GM21786 (cell line): ENCODE measurements at regions not wholly inside any gene's neighbourhood (a gene's known extent, or its start where the extent isn't known, plus 50 kb on each side); places are given as distances from the start of the nearest gene placed in this dataset.
"Not testable (repeated sequence)": the region's sequence is repeated elsewhere in the genome, so short reads cannot be mapped to it uniquely, and the experiment has no call there.

Source experiments
- ATAC-seq: cut with Tn5 transposase; IDR thresholded peaks from one replicate; pipeline ENCODE4 v1.9.1; 2021; ENCODE audit not compliant: unreplicated experiment

DNA sequence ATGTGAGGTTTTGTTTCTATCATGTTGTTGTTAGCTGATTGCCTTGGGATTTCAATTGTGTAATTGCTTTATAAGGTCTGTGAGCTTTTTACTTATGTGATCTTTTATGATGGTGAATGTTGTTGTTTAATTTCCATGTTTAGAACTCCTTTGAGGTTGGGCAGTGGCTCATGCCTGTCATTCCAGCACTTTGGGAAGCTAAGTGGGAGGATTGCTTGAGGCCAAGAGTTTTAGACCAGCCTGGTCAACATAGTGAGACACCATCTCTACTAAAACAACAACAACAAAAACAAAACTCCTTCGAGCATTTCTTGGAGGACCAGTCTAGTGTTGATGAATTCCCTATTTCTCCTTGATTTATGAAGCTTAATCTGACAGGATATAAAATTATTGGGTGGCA lies 102.1 kb upstream of the PMCH start:
- no peak for ATAC-seq

GRCh38 chr12:102298022-102298421 lies 100.4 kb upstream of the PMCH start:
- ATAC-seq = no peak

DNA sequence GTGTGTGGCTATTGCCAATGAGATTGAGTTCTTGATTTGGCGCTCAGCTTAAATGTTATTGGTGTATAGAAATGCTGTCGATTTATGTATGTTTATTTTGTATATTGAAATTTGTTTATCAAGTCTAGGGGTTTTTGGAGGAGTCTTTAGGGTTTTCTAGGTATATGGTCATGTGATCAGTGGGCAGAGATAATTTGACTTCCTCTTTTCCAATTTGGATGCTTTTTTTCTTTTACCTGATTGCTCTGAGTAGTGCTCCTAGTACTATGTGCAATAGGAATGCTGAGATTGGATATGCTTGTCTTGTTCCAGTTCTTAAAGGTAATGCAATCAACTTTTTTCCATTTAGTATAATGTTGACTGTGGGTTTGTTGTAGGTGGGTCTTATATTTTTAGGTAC lies 99.8 kb upstream of the PMCH start:
- no peak for ATAC-seq

- no peak for ATAC-seq
Measured at GRCh38 chr12:102294568-102294967, 96.9 kb upstream of the PMCH start.

DNA sequence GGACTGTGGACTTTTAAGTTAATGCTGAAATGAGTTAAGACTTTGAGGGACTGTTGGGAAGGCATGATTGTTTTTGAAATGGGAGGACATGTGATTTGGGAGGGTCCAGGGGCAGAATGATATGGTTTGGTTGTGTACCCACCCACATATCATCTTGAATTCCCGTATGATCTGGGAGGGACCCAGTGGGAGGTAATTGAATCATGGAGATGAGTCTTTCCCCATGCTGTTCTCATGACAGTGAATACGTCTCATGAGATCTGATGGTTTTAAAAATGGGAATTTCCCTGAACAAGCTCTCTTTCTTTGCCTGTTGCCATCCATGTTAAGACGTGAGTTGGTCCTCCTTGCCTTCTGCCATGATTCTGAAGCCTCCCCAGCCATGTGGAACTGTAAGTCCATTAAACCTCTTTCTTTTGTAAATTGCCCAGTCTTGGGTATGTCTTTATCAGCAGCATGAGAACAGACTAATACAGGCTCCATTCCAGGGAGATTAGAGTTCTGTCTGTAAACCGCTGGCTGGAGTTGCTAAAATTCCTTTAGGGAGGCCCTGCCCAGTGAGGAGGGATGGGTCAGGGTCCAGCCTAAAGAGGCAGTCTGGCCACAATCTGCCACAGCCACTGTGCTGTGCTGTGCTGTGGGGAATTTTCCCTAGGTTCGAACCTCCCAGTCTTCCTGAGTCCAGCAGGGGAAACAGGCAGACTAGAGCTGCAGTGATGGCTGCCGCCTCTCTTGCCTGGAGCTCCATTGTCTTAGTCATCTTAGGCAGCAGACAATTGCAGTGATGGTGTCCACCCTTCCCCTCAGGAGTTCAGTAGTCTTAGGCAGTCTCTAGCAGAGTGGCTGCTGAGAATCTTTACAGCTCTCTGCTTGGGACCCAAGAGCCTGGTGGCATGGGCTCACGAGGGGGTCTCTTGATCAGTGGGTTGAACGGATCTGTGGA lies 94.1 kb upstream of the PMCH start:
- ATAC-seq = not testable (repeated sequence)

- not testable (repeated sequence) for ATAC-seq
Measured at GRCh38 chr12:102289702-102290101, 92.1 kb upstream of the PMCH start.

GRCh38 chr12:102281231-102281630 lies 83.6 kb upstream of the PMCH start:
- no peak for ATAC-seq

DNA sequence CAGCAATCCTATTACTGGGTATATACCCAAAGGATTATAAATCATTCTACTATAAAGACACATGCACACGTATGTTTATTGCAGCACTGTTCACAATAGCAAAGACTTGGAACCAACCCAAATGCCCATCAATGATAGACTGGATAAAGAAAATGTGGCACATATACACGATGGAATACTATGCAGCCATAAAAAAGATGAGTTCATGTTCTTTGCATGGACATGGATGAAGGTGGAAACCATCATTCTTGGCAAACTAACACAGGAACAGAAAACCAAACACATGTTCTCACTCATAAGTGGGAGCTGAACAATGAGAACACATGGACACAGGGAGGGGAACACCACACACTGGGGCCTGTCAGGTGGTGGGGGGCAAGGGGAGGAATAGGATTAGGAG lies 58.1 kb upstream of the PMCH start:
- ATAC-seq = not testable (repeated sequence)

GRCh38 chr12:102251005-102251404 lies 53.4 kb upstream of the PMCH start:
- not testable (repeated sequence) for ATAC-seq

- no peak for ATAC-seq
Measured at GRCh38 chr12:102249079-102249841, 51.6 kb upstream of the PMCH start.
